Large intestine (tissue), 3 donors: ENCODE measurements at regions not wholly inside any gene's neighbourhood (a gene's known extent, or its start where the extent isn't known, plus 50 kb on each side); places are given as distances from the start of the nearest gene placed in this dataset.

Experiments
- DNase-seq, 2 donors: peaks; one replicate each; pipeline versions ENCODE4 v3.0.0 to v3.0.0-alpha.2; 2013
- H3K27ac ChIP-seq: one replicate; pipeline ENCODE4 v1.5.1; 2013; ENCODE audit warnings: low read length
- H3K27me3 ChIP-seq: 2 replicates; pipeline ENCODE4 v1.6.1; 2013; ENCODE audit warnings: low read length; ENCODE audit not compliant: control insufficient read depth, insufficient read depth
- H3K36me3 ChIP-seq: 2 replicates; pipeline ENCODE4 v1.6.1; 2013; ENCODE audit warnings: low read length; ENCODE audit not compliant: control insufficient read depth, insufficient read depth
- H3K4me1 ChIP-seq: one replicate; pipeline ENCODE4 v1.6.1; 2013; ENCODE audit warnings: low read length; ENCODE audit not compliant: control insufficient read depth, insufficient read depth
- H3K4me3 ChIP-seq: one replicate; pipeline ENCODE4 v1.5.1; 2013; ENCODE audit warnings: low read length
- H3K9me3 ChIP-seq: one replicate; pipeline ENCODE4 v1.6.1; 2013; ENCODE audit warnings: mild to moderate bottlenecking, low read depth, low read length, moderate library complexity; ENCODE audit not compliant: control insufficient read depth
- WGBS: methylation state at CpG from one replicate; pipeline ENCODE4 v1.1.5; 2013; ENCODE audit warnings: low lambda C conversion rate; ENCODE audit not compliant: insufficient coverage; 5-methylcytosine and 5-hydroxymethylcytosine counted together

DNA sequence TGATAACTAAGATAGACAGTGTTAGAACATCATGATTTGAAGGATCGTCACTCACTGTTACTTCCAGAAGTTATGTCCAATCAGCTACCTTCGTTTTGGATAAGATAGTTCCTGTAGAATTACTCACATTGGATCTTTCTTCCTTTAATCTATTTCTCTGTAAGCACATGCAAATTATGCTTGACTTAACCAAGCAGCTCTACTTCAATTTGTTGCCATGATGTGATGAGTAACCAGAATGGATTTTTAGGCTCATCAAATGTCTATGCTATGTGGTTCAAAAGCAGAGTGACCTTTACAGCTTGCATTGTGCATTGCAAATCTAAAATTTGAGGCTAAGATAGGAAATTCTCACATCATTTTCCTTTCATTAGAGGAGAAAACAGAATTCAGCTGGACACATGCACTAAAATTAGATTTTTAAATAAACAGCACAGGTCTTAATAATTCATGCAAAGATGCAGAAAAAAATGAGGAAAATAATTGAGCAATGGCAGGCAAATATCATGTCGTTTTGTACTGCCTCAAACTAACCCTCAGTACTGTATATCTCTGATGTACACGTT is 76.7 kb upstream of the ZFP64 start:
- H3K27ac ChIP-seq, result no peak overlapping the region
- no peaks in the 10 kb centered on the region for H3K27me3 ChIP-seq
- H3K9me3 ChIP-seq, result no peaks in the 10 kb centered on the region
- WGBS, result no CpG with 5 or more reads among the region's 4 CpGs
- DNase-seq, result no peak
- H3K36me3 ChIP-seq, result no peaks in the 10 kb centered on the region
- H3K4me3 ChIP-seq, result no peak overlapping the region
- H3K4me1 ChIP-seq, result no peaks in the 10 kb centered on the region

GRCh38 chr20:52267418-52267817 is 75.8 kb upstream of the ZFP64 start:
- DNase-seq, result no peak
- H3K27me3 ChIP-seq, result no peaks in the 10 kb centered on the region
- no peak overlapping the region for H3K27ac ChIP-seq
- H3K36me3 ChIP-seq, result no peaks in the 10 kb centered on the region
- H3K4me3 ChIP-seq, result no peak overlapping the region
- H3K9me3 ChIP-seq, result no peaks in the 10 kb centered on the region
- H3K4me1 ChIP-seq, result no peaks in the 10 kb centered on the region

GRCh38 chr20:52263757-52264156 is 72.2 kb upstream of the ZFP64 start:
- no peaks in the 10 kb centered on the region for H3K4me1 ChIP-seq
- WGBS, result no CpG with 5 or more reads among the region's 1 CpG
- no peak for DNase-seq
- no peaks in the 10 kb centered on the region for H3K36me3 ChIP-seq
- no peaks in the 10 kb centered on the region for H3K9me3 ChIP-seq
- H3K4me3 ChIP-seq, result no peak overlapping the region
- H3K27me3 ChIP-seq, result no peaks in the 10 kb centered on the region
- H3K27ac ChIP-seq, result no peak overlapping the region

DNA sequence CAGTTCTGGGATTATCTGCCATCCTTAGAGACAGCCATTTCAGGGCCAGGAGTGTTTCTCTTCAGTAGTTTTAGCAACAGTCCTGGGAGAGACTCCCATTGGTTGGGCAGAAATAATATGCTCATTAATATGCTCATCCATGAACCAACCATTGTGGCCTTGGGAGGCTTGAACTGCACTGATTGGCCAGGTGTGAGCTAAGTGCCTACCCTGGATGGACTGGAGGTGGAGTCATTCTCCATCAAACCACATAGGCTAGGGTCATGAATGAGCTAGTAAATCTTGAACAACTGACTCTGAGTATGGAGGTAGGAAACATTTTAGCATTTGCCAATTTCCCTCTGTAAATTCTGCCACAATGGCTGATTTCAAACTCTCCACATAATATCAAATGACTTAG is 70.2 kb upstream of the ZFP64 start:
- Histone ChIP-seq H3K27ac (no peak overlapping the region), H3K27me3 (no peaks in the 10 kb centered on the region), H3K9me3 (no peaks in the 10 kb centered on the region), H3K36me3 (no peaks in the 10 kb centered on the region), H3K4me3 (no peak overlapping the region), H3K4me1 (no peaks in the 10 kb centered on the region)
- DNase-seq, result no peak

DNA sequence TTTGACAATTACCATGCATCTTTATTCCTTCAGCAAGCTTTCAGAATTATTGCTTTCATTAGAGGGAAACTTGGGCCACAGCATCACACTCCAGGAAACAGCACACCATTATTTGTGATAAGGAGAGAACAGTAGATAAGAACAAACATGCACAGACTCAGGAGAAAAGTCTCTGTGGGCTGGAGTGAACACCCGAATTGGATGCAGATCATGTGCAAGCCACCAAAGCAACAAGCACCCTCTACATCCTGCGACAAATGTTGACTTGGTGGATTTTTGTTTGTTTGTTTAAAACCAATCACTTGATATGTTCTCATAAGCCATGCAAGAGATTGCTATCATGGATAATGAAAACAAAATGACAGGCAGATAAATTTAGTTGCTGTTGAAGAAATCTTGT is 67.7 kb upstream of the ZFP64 start:
- no peak for DNase-seq
- H3K36me3 ChIP-seq, result no peaks in the 10 kb centered on the region
- WGBS, result no CpG with 5 or more reads among the region's 2 CpGs
- H3K27ac ChIP-seq, result no peak overlapping the region
- no peaks in the 10 kb centered on the region for H3K9me3 ChIP-seq
- H3K27me3 ChIP-seq, result no peaks in the 10 kb centered on the region
- no peak overlapping the region for H3K4me3 ChIP-seq
- no peaks in the 10 kb centered on the region for H3K4me1 ChIP-seq

GRCh38 chr20:52256454-52256853 is 64.9 kb upstream of the ZFP64 start:
- no peak for DNase-seq
- Histone ChIP-seq H3K4me3 (no peak overlapping the region), H3K27me3 (no peaks in the 10 kb centered on the region), H3K9me3 (no peaks in the 10 kb centered on the region), H3K4me1 (no peaks in the 10 kb centered on the region), H3K27ac (no peak overlapping the region), H3K36me3 (no peaks in the 10 kb centered on the region)
- 80% methylated on average over 1 of the region's 7 CpGs for WGBS

- no peak overlapping the region for H3K27ac ChIP-seq
- no peaks in the 10 kb centered on the region for H3K27me3 ChIP-seq
- 66% methylated on average over 2 of the region's 5 CpGs for WGBS
- no peak overlapping the region for H3K4me3 ChIP-seq
- no peaks in the 10 kb centered on the region for H3K36me3 ChIP-seq
- DNase-seq, result no peak
- no peaks in the 10 kb centered on the region for H3K4me1 ChIP-seq
- H3K9me3 ChIP-seq, result no peaks in the 10 kb centered on the region
Observed at GRCh38 chr20:52252664-52253063, 61.1 kb upstream of the ZFP64 start.

DNA sequence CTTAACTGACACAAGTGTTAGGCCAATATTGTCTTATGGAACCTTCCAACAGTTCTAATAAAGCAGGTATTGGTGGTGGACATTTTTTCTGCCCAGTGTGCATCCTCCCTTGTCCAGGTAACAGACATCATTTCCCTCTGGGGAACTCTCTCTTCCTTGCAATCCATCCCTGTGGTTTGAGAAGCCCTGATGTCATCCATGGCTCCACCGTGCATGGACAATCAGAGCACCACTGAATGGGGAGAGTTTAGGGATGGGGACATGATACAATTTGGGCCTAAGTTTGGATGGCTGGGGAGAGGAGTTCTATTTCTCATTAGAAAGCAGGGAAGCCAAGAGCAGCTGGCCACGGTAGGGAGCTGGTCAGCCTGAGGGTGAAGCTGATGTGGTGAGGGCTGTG is 60.2 kb upstream of the ZFP64 start:
- no peaks in the 10 kb centered on the region for H3K4me1 ChIP-seq
- no peaks in the 10 kb centered on the region for H3K9me3 ChIP-seq
- WGBS, result no CpG with 5 or more reads among the region's 2 CpGs
- H3K4me3 ChIP-seq, result no peak overlapping the region
- H3K27ac ChIP-seq, result no peak overlapping the region
- peaks cover 3% of the 10 kb centered on the region for H3K27me3 ChIP-seq
- DNase-seq, result no peak
- no peaks in the 10 kb centered on the region for H3K36me3 ChIP-seq

GRCh38 chr20:52251136-52251700 is 59.6 kb upstream of the ZFP64 start:
- Histone ChIP-seq H3K4me1 (no peaks in the 10 kb centered on the region), H3K36me3 (no peaks in the 10 kb centered on the region), H3K27me3 (peaks cover 3% of the 10 kb centered on the region), H3K27ac (no peak overlapping the region), H3K4me3 (no peak overlapping the region), H3K9me3 (no peaks in the 10 kb centered on the region)
- DNase-seq, result no peak
- no CpG with 5 or more reads among the region's 2 CpGs for WGBS

- no peaks in the 10 kb centered on the region for H3K4me1 ChIP-seq
- H3K36me3 ChIP-seq, result no peaks in the 10 kb centered on the region
- peaks cover 3% of the 10 kb centered on the region for H3K27me3 ChIP-seq
- DNase-seq, result no peak
- no peak overlapping the region for H3K4me3 ChIP-seq
- H3K9me3 ChIP-seq, result no peaks in the 10 kb centered on the region
- H3K27ac ChIP-seq, result no peak overlapping the region
- no CpG with 5 or more reads among the region's 4 CpGs for WGBS
Observed at GRCh38 chr20:52247548-52247947, 56.0 kb upstream of the ZFP64 start.

DNA sequence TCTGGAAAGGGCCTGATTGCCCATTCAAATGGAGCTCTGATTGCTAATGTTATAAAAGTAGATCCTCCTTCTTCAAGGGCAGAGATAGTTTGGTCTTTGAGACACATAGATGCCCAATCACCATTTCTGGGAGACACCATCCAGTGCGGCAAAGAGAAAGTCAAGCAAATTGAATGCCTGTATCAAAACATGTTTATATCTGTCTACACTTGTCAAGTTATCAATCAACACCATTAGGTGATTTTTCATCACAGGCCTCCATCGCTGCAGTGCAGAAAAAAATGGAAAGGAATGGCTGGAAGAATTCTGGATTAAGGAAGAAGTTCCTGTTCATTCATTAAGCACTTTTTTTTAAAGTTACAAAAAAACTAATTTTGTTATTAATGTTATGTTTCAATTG is 54.8 kb upstream of the ZFP64 start:
- Histone ChIP-seq H3K36me3 (no peaks in the 10 kb centered on the region), H3K9me3 (no peaks in the 10 kb centered on the region), H3K27ac (no peak overlapping the region), H3K27me3 (peaks cover 3% of the 10 kb centered on the region), H3K4me3 (no peak overlapping the region), H3K4me1 (no peaks in the 10 kb centered on the region)
- WGBS, result 100% methylated on average over 1 of the region's 2 CpGs
- no peak for DNase-seq
